Nephron progenitor cell (in vitro differentiated cells): ENCODE measurements at regions not wholly inside any gene's neighbourhood (a gene's known extent, or its start where the extent isn't known, plus 50 kb on each side); places are given as distances from the start of the nearest gene placed in this dataset.
"Not testable (repeated sequence)": the region's sequence is repeated elsewhere in the genome, so short reads cannot be mapped to it uniquely, and the experiment has no call there.

ENCODE experiments used
- DNase-seq: peaks from one replicate; pipeline ENCODE4 v3.0.0; 2021
- H3K27ac Mint-ChIP-seq: 2 replicates; pipeline ENCODE4 v1.8.0; 2021; ENCODE audit warnings: mild to moderate bottlenecking, moderate library complexity, mixed read lengths
- H3K27me3 Mint-ChIP-seq: 2 replicates; pipeline ENCODE4 v1.8.0; 2021; ENCODE audit warnings: mild to moderate bottlenecking, low read depth, mixed read lengths; ENCODE audit not compliant: poor library complexity
- H3K36me3 Mint-ChIP-seq: 2 replicates; pipeline ENCODE4 v1.8.0; 2021; ENCODE audit warnings: low read depth, mixed read lengths
- H3K4me1 Mint-ChIP-seq: 2 replicates; pipeline ENCODE4 v1.8.0; 2021; ENCODE audit warnings: mixed read lengths
- H3K4me3 Mint-ChIP-seq: 2 replicates; pipeline ENCODE4 v1.8.0; 2021; ENCODE audit warnings: mild to moderate bottlenecking, moderate library complexity, mixed read lengths
- H3K9me3 Mint-ChIP-seq: 2 replicates; pipeline ENCODE4 v1.8.0; 2021; ENCODE audit warnings: mild to moderate bottlenecking, moderate library complexity, mixed read lengths
- CTCF ChIP-seq: fragments of 200-600 bp; sonication (generic); IDR thresholded peaks from 2 replicates; pipeline ENCODE4 v1.5.0; 2021; ENCODE audit warnings: antibody characterized with exemption

GRCh38 chr2:186380805-186381204 is 105.3 kb upstream of the ZC3H15 start:
- Mint-ChIP-seq H3K27me3 (no peaks in the 10 kb centered on the region), H3K4me1 (no peaks in the 10 kb centered on the region), H3K27ac (no peak overlapping the region), H3K36me3 (peaks cover 15% of the 10 kb centered on the region), H3K4me3 (no peak overlapping the region), H3K9me3 (peaks cover 19% of the 10 kb centered on the region)
- TF ChIP-seq CTCF: no peak
- DNase-seq: no peak

GRCh38 chr2:186381573-186381972 is 104.5 kb upstream of the ZC3H15 start:
- Mint-ChIP-seq H3K9me3 (peaks cover 24% of the 10 kb centered on the region), H3K4me3 (no peak overlapping the region), H3K27ac (no peak overlapping the region), H3K27me3 (no peaks in the 10 kb centered on the region), H3K4me1 (no peaks in the 10 kb centered on the region), H3K36me3 (peaks cover 16% of the 10 kb centered on the region)
- no peak for DNase-seq
- TF ChIP-seq CTCF: no peak

GRCh38 chr2:186382932-186383331 is 103.1 kb upstream of the ZC3H15 start:
- TF ChIP-seq CTCF: no peak
- H3K36me3 Mint-ChIP-seq: peaks cover 19% of the 10 kb centered on the region
- H3K4me1 Mint-ChIP-seq: no peaks in the 10 kb centered on the region
- no peak overlapping the region for H3K4me3 Mint-ChIP-seq
- H3K27ac Mint-ChIP-seq: no peak overlapping the region
- peaks cover 30% of the 10 kb centered on the region for H3K9me3 Mint-ChIP-seq
- no peaks in the 10 kb centered on the region for H3K27me3 Mint-ChIP-seq
- DNase-seq: no peak

DNA sequence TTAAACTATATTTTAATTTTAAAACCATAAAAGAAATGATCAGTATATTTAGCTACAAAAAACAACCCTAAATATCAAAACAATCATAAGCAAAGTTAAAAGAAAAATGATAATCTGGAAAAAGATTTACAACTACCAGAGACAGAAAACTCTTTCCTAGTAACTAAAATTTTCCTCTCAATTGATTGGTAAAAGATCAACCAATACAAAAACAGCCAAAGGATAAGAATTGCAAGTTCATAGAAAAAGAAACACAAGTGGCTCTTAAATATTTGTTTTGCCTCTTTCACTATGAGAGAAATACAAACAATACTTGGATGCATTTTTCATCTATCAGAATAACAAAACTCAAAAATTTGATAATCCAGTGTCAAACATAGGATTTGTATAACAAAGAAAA is 101.8 kb upstream of the ZC3H15 start:
- TF ChIP-seq CTCF: no peak
- Mint-ChIP-seq H3K27me3 (no peaks in the 10 kb centered on the region), H3K27ac (no peak overlapping the region), H3K4me1 (no peaks in the 10 kb centered on the region), H3K4me3 (no peak overlapping the region), H3K9me3 (peaks cover 36% of the 10 kb centered on the region), H3K36me3 (peaks cover 23% of the 10 kb centered on the region)
- no peak for DNase-seq

DNA sequence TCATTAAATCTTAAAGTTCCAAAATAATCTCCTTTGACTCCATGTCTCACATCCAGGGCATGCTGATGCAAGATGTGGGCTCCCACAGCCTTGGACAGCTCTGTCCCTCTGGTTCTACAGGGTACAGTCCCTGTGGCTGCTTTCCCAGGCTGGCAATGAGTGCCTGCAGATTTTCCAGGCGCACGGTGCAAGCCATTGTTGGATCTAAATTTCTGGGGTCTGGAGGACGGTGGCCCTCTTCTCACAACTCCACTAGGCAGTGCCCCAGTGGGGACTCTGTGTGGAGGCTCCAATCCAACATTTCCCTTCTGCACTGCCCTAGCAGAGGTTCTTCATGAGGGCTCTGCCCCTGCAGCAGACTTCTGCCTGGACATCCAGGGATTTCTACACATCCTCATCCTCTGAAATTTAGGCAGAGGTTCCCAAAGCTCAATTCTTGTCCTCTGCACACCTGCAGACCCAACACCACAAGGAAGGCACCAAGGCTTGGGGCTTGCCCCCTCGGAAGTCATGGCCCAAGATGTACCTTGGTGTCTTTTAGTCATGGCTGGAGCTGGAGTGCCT is 100.3 kb upstream of the ZC3H15 start:
- DNase-seq, H3K27ac Mint-ChIP-seq, H3K4me1 Mint-ChIP-seq, H3K27me3 Mint-ChIP-seq, H3K4me3 Mint-ChIP-seq: not testable (repeated sequence)
- H3K36me3 Mint-ChIP-seq: peaks cover 26% of the 10 kb centered on the region
- peaks cover 51% of the 10 kb centered on the region for H3K9me3 Mint-ChIP-seq

- peaks cover 17% of the 10 kb centered on the region for H3K9me3 Mint-ChIP-seq
- TF ChIP-seq CTCF: no peak
- peaks cover 18% of the 10 kb centered on the region for H3K36me3 Mint-ChIP-seq
- H3K4me3 Mint-ChIP-seq: no peak overlapping the region
- no peak for DNase-seq
- no peaks in the 10 kb centered on the region for H3K27me3 Mint-ChIP-seq
- no peak overlapping the region for H3K27ac Mint-ChIP-seq
- no peaks in the 10 kb centered on the region for H3K4me1 Mint-ChIP-seq
Observed at GRCh38 chr2:186399082-186399644, 86.9 kb upstream of the ZC3H15 start.
